ENCODE measurements at regions not wholly inside any gene's neighbourhood (a gene's known extent, or its start where the extent isn't known, plus 50 kb on each side); places are given as distances from the start of the nearest gene placed in this dataset.

GRCh38 chr16:61083711-61084110, 952.5 kb downstream of the CDH8 start:
- no peak overlapping the region for H3K4me3 ChIP-seq (ENCODE audit: low read depth, low read length)
- no peak for DNase-seq (ENCODE audit: low read depth)
- no peak for TF ChIP-seq CTCF (IDR thresholded peaks at IDR 0.05; ENCODE audit: insufficient read depth, low read length)

DNA sequence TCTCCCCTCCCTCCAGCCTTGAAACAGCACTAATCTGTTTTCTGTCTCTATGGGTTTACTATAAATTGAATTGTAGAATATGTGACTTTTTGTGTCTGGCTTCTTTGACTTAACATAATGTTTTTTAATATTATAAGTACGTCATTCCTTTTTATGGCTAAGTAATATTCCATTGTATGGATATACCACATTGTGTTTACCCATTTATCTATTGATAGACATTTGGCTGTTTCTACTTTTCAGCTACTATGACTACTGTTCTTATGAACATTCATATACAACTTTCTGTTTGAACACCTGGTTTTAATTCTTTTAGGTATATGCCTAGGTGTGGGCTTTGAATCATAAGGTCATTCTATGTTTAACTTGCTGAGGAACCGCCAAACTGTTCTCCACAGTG, 961.9 kb downstream of the CDH8 start:
- no peak for DNase-seq (ENCODE audit: low read depth)
- H3K4me3 ChIP-seq (ENCODE audit: low read depth, low read length): no peak overlapping the region
- no peak for TF ChIP-seq CTCF (IDR thresholded peaks at IDR 0.05; ENCODE audit: insufficient read depth, low read length)

DNA sequence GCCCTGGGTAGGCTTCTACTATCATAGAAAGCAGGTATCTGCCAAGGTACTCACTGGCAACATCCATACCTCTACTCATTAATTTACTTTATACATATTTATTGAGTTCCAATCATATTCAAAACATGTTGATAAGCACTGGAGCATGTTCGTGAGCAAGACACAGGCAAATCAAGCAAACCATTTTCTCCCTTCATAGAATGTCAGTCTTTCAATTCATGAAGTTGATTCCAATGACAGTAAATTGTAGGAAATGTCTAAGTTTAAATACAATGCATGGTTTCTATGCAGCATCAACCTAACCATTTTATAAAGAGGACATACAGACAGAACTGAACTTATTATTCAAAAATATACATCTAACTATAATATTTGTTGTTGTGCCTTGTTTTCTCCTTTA, 978.6 kb downstream of the CDH8 start:
- no peak overlapping the region for H3K4me3 ChIP-seq (ENCODE audit: low read depth, low read length)
- no peak for TF ChIP-seq CTCF (IDR thresholded peaks at IDR 0.05; ENCODE audit: insufficient read depth, low read length)
- DNase-seq (ENCODE audit: low read depth): no peak

DNA sequence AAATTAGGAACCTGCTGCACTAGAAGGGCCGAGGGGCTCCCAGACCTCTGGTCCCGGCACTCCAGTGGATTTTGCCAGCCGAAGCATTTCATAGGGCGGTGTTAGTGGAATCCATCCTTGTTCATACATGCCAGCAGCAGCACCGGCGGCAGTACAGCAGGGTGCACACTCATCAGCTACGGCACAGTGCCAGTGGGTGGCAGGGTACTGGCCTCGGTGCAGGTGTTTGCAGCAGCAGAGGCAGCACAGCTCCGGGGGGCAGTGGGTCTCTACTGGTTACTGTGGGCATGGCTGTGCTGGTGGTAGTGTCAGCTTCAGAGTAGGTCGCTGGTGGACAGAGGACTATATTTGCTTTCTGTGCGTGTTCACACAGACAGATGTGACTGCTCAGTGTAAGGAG, 985.7 kb downstream of the CDH8 start:
- no peak for DNase-seq (ENCODE audit: low read depth)
- TF ChIP-seq CTCF (IDR thresholded peaks at IDR 0.05; ENCODE audit: insufficient read depth, low read length): no peak
- H3K4me3 ChIP-seq (ENCODE audit: low read depth, low read length): no peak overlapping the region

GRCh38 chr16:61045931-61046330, 990.3 kb downstream of the CDH8 start:
- H3K4me3 ChIP-seq (ENCODE audit: low read depth, low read length): no peak overlapping the region
- no peak for TF ChIP-seq CTCF (IDR thresholded peaks at IDR 0.05; ENCODE audit: insufficient read depth, low read length)
- no peak for DNase-seq (ENCODE audit: low read depth)

GRCh38 chr16:61042737-61043136, 993.5 kb downstream of the CDH8 start:
- no peak overlapping the region for H3K4me3 ChIP-seq (ENCODE audit: low read depth, low read length)
- TF ChIP-seq CTCF (IDR thresholded peaks at IDR 0.05; ENCODE audit: insufficient read depth, low read length): no peak
- DNase-seq (ENCODE audit: low read depth): no peak

DNA sequence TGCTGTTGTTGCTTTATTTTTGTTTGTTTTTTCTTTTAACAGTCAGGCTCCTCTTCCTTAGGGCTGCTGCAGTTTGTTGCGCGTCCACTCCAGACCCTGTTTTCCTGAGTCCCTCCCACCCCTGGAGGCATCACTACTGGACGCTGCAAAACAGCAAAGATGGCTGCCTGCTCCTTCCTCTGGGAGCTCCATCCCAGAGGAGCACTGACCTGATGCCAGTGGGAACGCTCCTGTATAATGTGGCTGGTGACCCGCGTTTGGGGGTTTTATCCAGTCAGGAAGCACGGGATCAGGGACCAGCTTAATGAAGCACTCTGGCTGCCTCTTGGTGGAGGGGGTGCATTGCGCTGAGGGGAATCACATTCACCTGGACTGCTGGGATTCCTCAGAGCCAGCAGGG, 1005.6 kb downstream of the CDH8 start:
- TF ChIP-seq CTCF (IDR thresholded peaks at IDR 0.05; ENCODE audit: insufficient read depth, low read length): no peak
- no peak for DNase-seq (ENCODE audit: low read depth)
- H3K4me3 ChIP-seq (ENCODE audit: low read depth, low read length): no peak overlapping the region
